HCT116 (cell line): ENCODE measurements at regions not wholly inside any gene's neighbourhood (a gene's known extent, or its start where the extent isn't known, plus 50 kb on each side); places are given as distances from the start of the nearest gene placed in this dataset.

ENCODE experiments used
- ATAC-seq: fragments of 200-7000 bp; cut with Tn5 transposase; 2 replicates; pipeline ENCODE4 v1.9.1; 2020; ENCODE audit warnings: mild to moderate bottlenecking, moderate library complexity
- BruUV-seq: library from RNA; stranded (reverse); fragments of 400-500 nt; replicated peaks from 2 replicates; lab custom pipeline; 2021; lab: Mats Ljungman, UMichigan
- CTCF ChIA-PET: fragments of 300-600 bp; sonication (Branson Sonifier 250); formaldehyde crosslinking; loops from one replicate; lab custom pipeline; 2021; ENCODE audit warnings: antibody characterized with exemption; lab: Charles Lee
- POLR2A ChIA-PET: fragments of 300-600, 350-600 bp; sonication (Branson Sonifier 250); formaldehyde crosslinking; loops from one replicate; lab custom pipeline; 2021; ENCODE audit warnings: antibody characterized with exemption; lab: Charles Lee
- RAD21 ChIA-PET, 2 experiments: fragments of 300-600 bp; sonication (Branson Sonifier 250); formaldehyde crosslinking; loops; one replicate each; lab custom pipeline; 2023; ENCODE audit warnings: low total read pairs in 2 of 2; ENCODE audit not compliant: uncharacterized antibody in 2 of 2, unreplicated experiment in 2 of 2, low non-redundant PET in 1 of 2; lab: Charles Lee
- DNase-seq: peaks from one replicate; pipeline ENCODE4 v3.0.0-alpha.2; 2010; ENCODE audit warnings: low read depth, low spot score
- H2AFZ ChIP-seq: fragments of 200-600 bp; shearing (Covaris generic), sonication (generic); 2 replicates; pipeline ENCODE4 v1.6.1; 2017; ENCODE audit warnings: low read depth, mixed run types, mixed read lengths, antibody characterized with exemption, low read length; ENCODE audit not compliant: poor library complexity, severe bottlenecking
- H3K27ac ChIP-seq: 2 replicates; pipeline ENCODE4 v1.5.1; 2012; ENCODE audit warnings: low read depth, low read length
- H3K27me3 ChIP-seq: fragments of 200-600 bp; sonication (generic); 2 replicates; pipeline ENCODE4 v1.6.1; 2016; ENCODE audit warnings: mixed run types, low read length, mixed read lengths; ENCODE audit not compliant: insufficient read depth
- H3K36me3 ChIP-seq, 2 experiments: fragments of 200-500 bp in 1 of 2; fragments of 200-600 bp in 1 of 2; sonication (Bioruptor generic) in 1 of 2; sonication (generic) in 1 of 2; 2 replicates each; pipeline versions ENCODE4 v1.5.1 to v1.6.1; 2014 to 2016; ENCODE audit warnings: low read length in 2 of 2, inconsistent platforms in 1 of 2, mixed read lengths in 1 of 2, mixed run types in 1 of 2; ENCODE audit not compliant: insufficient read depth in 2 of 2, control insufficient read depth in 1 of 2
- H3K4me1 ChIP-seq, 2 experiments: fragments of 200-600 bp in 1 of 2; sonication (generic) in 1 of 2; 2 replicates each; pipeline versions ENCODE4 v1.5.1 to v1.6.1; 2012 to 2017; ENCODE audit warnings: low read length in 2 of 2, inconsistent platforms in 1 of 2, mild to moderate bottlenecking in 1 of 2, mixed read lengths in 1 of 2, mixed run types in 1 of 2, moderate library complexity in 1 of 2; ENCODE audit not compliant: insufficient read depth in 2 of 2, control insufficient read depth in 1 of 2
- H3K4me2 ChIP-seq: fragments of 200-600 bp; sonication (generic); 2 replicates; pipeline ENCODE4 v1.6.1; 2017; ENCODE audit warnings: mixed run types, low read length, mixed read lengths
- H3K4me3 ChIP-seq, 2 experiments: fragments of 200-600 bp in 1 of 2; sonication (generic) in 1 of 2; replicated peaks in 1 of 2; 2 replicates each; pipeline ENCODE4 v1.5.1; 2011 to 2016; ENCODE audit warnings: low read length in 2 of 2, control low read depth in 1 of 2, low read depth in 1 of 2, mild to moderate bottlenecking in 1 of 2, mixed read lengths in 1 of 2, mixed run types in 1 of 2
- H3K79me2 ChIP-seq: fragments of 200-600 bp; sonication (generic); 2 replicates; pipeline ENCODE4 v1.6.1; 2017; ENCODE audit warnings: mild to moderate bottlenecking, mixed run types, low read length, moderate library complexity, mixed read lengths; ENCODE audit not compliant: insufficient read depth
- H3K9ac ChIP-seq: fragments of 200-600 bp; sonication (generic); 2 replicates; pipeline ENCODE4 v1.6.1; 2016; ENCODE audit warnings: low read length, mixed read lengths
- H3K9me2 ChIP-seq: fragments of 200-600 bp; sonication (generic), shearing (Covaris generic); 2 replicates; pipeline ENCODE4 v1.6.1; 2017; ENCODE audit warnings: mixed run types, mild to moderate bottlenecking, moderate library complexity; ENCODE audit not compliant: insufficient read depth
- H3K9me3 ChIP-seq, 2 experiments: fragments of 200-500 bp in 1 of 2; fragments of 200-600 bp in 1 of 2; sonication (Bioruptor generic) in 1 of 2; sonication (generic) in 1 of 2; 2 replicates each; pipeline ENCODE4 v1.6.1; 2014 to 2017; ENCODE audit warnings: low read length in 2 of 2, mixed read lengths in 2 of 2, inconsistent platforms in 1 of 2, low read depth in 1 of 2, mild to moderate bottlenecking in 1 of 2, mixed run types in 1 of 2, moderate library complexity in 1 of 2; ENCODE audit not compliant: control insufficient read depth in 1 of 2, insufficient read depth in 1 of 2
- H4K20me1 ChIP-seq: fragments of 200-600 bp; sonication (generic), shearing (Covaris generic); 2 replicates; pipeline ENCODE4 v1.6.1; 2017; ENCODE audit warnings: mixed run types, mild to moderate bottlenecking, moderate library complexity; ENCODE audit not compliant: insufficient read depth
- CBX3 ChIP-seq: IDR thresholded peaks from 2 replicates; pipeline ENCODE4 v1.6.1; 2012; ENCODE audit warnings: low read depth
- CEBPB ChIP-seq: IDR thresholded peaks from 2 replicates; pipeline ENCODE4 v1.6.1; 2012; ENCODE audit warnings: low read depth
- EGR1 ChIP-seq: IDR thresholded peaks from 2 replicates; pipeline ENCODE4 v1.6.1; 2012; ENCODE audit warnings: low read depth
- ELF1 ChIP-seq: IDR thresholded peaks from 2 replicates; pipeline ENCODE4 v1.6.1; 2012; ENCODE audit warnings: low read depth, borderline replicate concordance
- EZH2 ChIP-seq: fragments of 200-600 bp; sonication (generic); IDR thresholded peaks from 2 replicates; pipeline ENCODE4 v1.6.1; 2017; ENCODE audit warnings: antibody characterized with exemption, mixed run types
- EZH2phosphoT487 ChIP-seq: fragments of 200-600 bp; IDR thresholded peaks from 2 replicates; pipeline ENCODE4 v1.6.1; 2018; ENCODE audit warnings: antibody characterized with exemption, borderline replicate concordance
- FOSL1 ChIP-seq: IDR thresholded peaks from 2 replicates; pipeline ENCODE4 v1.6.1; 2012; ENCODE audit warnings: low read depth
- JUND ChIP-seq: IDR thresholded peaks from 2 replicates; pipeline ENCODE4 v1.6.1; 2012
- POLR2AphosphoS5 ChIP-seq: IDR thresholded peaks from 2 replicates; pipeline ENCODE4 v1.6.1; 2011; ENCODE audit warnings: mild to moderate bottlenecking, low read depth, low read length, moderate library complexity
- RAD21 ChIP-seq: IDR thresholded peaks from 2 replicates; pipeline ENCODE4 v1.6.1; 2012; ENCODE audit warnings: low read depth, mild to moderate bottlenecking
- REST ChIP-seq: IDR thresholded peaks from 2 replicates; pipeline ENCODE4 v1.6.1; 2012; ENCODE audit warnings: low read depth
- SIN3A ChIP-seq: IDR thresholded peaks from 2 replicates; pipeline ENCODE4 v1.6.1; 2012; ENCODE audit warnings: low read depth
- SP1 ChIP-seq: IDR thresholded peaks from 2 replicates; pipeline ENCODE4 v1.6.1; 2012; ENCODE audit warnings: low read depth
- SRF ChIP-seq: IDR thresholded peaks from 2 replicates; pipeline ENCODE4 v1.6.1; 2012; ENCODE audit warnings: low read depth
- TCF7L2 ChIP-seq: IDR thresholded peaks from 2 replicates; pipeline ENCODE4 v1.7.0; 2011; ENCODE audit warnings: borderline replicate concordance, inconsistent platforms; ENCODE audit not compliant: insufficient read depth, insufficient read length; ENCODE audit errors: extremely low read depth
- YY1 ChIP-seq: IDR thresholded peaks from 2 replicates; pipeline ENCODE4 v1.6.1; 2011; ENCODE audit warnings: low read length, low read depth, moderate library complexity, mild to moderate bottlenecking; ENCODE audit not compliant: insufficient replicate concordance; ENCODE audit errors: extremely low read depth
- ZFX ChIP-seq: fragments of 450-650 bp; IDR thresholded peaks from 2 replicates; pipeline ENCODE4 v1.6.1; 2017
- ZNF274 ChIP-seq: fragments of 200-500 bp; sonication (Bioruptor generic); IDR thresholded peaks from 2 replicates; pipeline ENCODE4 v1.6.1; 2014; ENCODE audit warnings: mild to moderate bottlenecking, low read depth, low read length, inconsistent platforms
- intact Hi-C: fragments of 100-400 bp; cut with micrococcal nuclease; formaldehyde crosslinking; loops from 2 replicates; pipeline ENCODE4 v1.10.0; 2022
- TF ChIP-seq, protein P1 (sequence below): IDR thresholded peaks from 2 replicates; pipeline ENCODE4 v1.6.1; 2011; ENCODE audit warnings: mild to moderate bottlenecking, low read length, moderate library complexity; ENCODE audit not compliant: insufficient replicate concordance; ENCODE audit errors: extremely low read depth
- TF ChIP-seq, protein P2 (sequence below): IDR thresholded peaks from 2 replicates; pipeline ENCODE4 v1.6.1; 2012

GRCh38 chr4:19399001-19399400, 852.7 kb upstream of the SLIT2 start (continued):
- TF ChIP-seq, protein P1, sequence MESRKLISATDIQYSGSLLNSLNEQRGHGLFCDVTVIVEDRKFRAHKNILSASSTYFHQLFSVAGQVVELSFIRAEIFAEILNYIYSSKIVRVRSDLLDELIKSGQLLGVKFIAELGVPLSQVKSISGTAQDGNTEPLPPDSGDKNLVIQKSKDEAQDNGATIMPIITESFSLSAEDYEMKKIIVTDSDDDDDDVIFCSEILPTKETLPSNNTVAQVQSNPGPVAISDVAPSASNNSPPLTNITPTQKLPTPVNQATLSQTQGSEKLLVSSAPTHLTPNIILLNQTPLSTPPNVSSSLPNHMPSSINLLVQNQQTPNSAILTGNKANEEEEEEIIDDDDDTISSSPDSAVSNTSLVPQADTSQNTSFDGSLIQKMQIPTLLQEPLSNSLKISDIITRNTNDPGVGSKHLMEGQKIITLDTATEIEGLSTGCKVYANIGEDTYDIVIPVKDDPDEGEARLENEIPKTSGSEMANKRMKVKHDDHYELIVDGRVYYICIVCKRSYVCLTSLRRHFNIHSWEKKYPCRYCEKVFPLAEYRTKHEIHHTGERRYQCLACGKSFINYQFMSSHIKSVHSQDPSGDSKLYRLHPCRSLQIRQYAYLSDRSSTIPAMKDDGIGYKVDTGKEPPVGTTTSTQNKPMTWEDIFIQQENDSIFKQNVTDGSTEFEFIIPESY: no peak
- TF ChIP-seq ELF1 (no peak), EZH2 (no peak)
- TF ChIP-seq, protein P2, sequence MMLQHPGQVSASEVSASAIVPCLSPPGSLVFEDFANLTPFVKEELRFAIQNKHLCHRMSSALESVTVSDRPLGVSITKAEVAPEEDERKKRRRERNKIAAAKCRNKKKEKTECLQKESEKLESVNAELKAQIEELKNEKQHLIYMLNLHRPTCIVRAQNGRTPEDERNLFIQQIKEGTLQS: no peak

DNA sequence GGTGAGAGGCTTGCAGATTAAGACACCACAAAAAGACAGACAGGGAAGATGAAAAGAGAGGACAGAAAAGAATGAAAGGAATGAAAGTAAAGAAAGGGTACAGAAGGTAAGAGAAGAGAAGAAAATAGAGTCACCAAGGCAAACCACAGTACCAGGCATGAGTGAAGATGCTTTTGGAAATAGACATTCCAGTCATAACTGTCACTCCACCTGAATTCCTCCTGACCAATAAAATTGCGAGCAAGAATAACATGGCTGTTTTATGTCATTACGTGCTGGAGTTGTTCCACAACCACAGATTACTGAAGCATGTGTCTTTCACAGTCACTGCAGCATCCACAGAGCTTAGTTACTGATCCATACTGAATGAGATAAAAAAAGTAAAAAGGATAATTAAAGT, 864.9 kb upstream of the SLIT2 start:
- H2AFZ ChIP-seq: no peak overlapping the region
- H3K27ac ChIP-seq: no peak overlapping the region
- ChIA-PET POLR2A (no interaction called here), CTCF (no interaction called here), RAD21 (no interaction called here)
- H3K36me3 ChIP-seq: no peaks in the 10 kb centered on the region
- H3K4me1 ChIP-seq: no peaks in the 10 kb centered on the region
- BruUV-seq: no TSS peak
- H3K27me3 ChIP-seq: no peaks in the 10 kb centered on the region
- no peaks in the 10 kb centered on the region; the same call in 1 of the 2 replicates for H3K9me2 ChIP-seq
- ATAC-seq: no peak
- intact Hi-C loops: no loop called here
- no peak overlapping the region for H3K4me2 ChIP-seq
- H4K20me1 ChIP-seq: no peaks in the 10 kb centered on the region
- no peak overlapping the region for H3K4me3 ChIP-seq
- H3K9ac ChIP-seq: no peak overlapping the region
- H3K9me3 ChIP-seq: no peaks in the 10 kb centered on the region
- no peaks in the 10 kb centered on the region for H3K79me2 ChIP-seq
- no peak for DNase-seq
- TF ChIP-seq FOSL1 (no peak), EZH2 (no peak), YY1 (no peak), EZH2phosphoT487 (no peak), JUND (no peak), EGR1 (no peak), REST (no peak), ZNF274 (no peak), SP1 (no peak), SRF (no peak), POLR2AphosphoS5 (no peak), ZFX (no peak), RAD21 (no peak), SIN3A (no peak), CEBPB (no peak), TCF7L2 (no peak), CBX3 (no peak)
- TF ChIP-seq, protein P2: no peak
